ENCODE measurements at regions not wholly inside any gene's neighbourhood (a gene's known extent, or its start where the extent isn't known, plus 50 kb on each side); places are given as distances from the start of the nearest gene placed in this dataset.

GRCh38 chr1:232271991-232272589 is 357.8 kb downstream of the SIPA1L2 start:
- no peak for DNase-seq

GRCh38 chr1:232271299-232271698 is 358.6 kb downstream of the SIPA1L2 start:
- no peak for DNase-seq

DNA sequence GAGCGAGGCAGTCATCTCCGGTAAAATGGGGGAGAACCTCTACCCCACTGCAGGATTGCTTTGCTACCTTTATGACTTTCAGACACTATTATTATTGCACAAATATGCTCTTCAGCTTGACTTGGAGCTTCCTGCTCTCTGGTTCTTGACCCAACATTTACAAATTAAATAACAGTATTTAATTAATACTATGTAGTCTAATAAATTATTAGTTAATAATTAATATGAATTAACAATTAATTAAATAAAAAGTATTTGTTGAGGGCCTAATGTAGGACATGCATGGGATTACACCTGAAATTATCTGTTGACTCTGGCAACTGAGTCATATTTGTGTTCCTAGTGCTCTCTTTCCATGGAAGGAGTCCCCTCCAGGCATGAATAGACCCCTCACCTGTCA is 359.9 kb downstream of the SIPA1L2 start:
- DNase-seq: no peak

GRCh38 chr1:232267837-232268598 is 361.9 kb downstream of the SIPA1L2 start:
- no peak for DNase-seq

- no peak for DNase-seq
These were observed 362.7 kb downstream of the SIPA1L2 start for GRCh38 chr1:232267092-232267836.

DNA sequence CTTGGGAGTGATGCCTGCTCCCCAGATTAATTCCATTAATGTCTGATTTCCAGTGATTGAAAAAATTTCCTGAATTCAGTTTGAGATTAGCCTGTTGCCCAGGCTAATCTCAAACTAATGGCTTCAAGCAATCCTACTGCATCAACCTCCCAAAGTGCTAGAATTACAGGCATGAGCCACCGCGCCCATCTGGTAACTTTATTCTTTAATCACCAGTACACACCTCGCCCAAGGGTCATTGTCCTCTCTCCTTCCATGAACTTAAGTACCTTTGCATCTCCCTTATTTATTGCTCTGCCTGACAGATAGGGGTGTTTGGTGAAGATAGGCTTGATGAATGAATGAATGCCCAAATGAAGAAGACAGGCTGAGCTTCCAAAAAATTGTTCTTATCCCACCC is 366.5 kb downstream of the SIPA1L2 start:
- DNase-seq: no peak

GRCh38 chr1:232262991-232263390 is 366.9 kb downstream of the SIPA1L2 start:
- DNase-seq: no peak

GRCh38 chr1:232260861-232261260 is 369.1 kb downstream of the SIPA1L2 start:
- no peak for DNase-seq

DNA sequence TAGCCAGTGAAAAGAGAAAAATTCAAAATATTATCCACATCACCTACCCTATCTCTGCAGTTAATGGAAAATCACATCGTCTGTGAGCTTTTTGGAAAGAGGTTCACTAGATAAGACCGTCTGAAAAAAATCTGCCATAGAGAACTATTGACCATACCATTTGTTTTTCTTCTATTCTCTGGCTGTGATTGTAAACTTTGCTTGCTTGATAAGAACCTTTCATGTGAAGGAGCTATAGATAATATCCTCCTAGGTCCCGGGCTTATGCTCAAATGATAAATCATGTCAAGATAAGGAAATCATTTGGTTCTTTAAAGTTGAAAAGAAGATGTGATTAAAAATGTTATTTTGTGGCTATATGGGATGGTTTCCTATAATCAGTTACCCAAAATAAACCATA is 369.9 kb downstream of the SIPA1L2 start:
- DNase-seq: no peak

GRCh38 chr1:232259333-232259732 is 370.6 kb downstream of the SIPA1L2 start:
- no peak for DNase-seq

- DNase-seq: no peak
These were observed 377.3 kb downstream of the SIPA1L2 start for GRCh38 chr1:232252546-232253118.

GRCh38 chr1:232250838-232251237 is 379.1 kb downstream of the SIPA1L2 start:
- no peak for DNase-seq

- DNase-seq: no peak
These were observed 379.8 kb downstream of the SIPA1L2 start for GRCh38 chr1:232249861-232250777.

- no peak for DNase-seq
These were observed 380.6 kb downstream of the SIPA1L2 start for GRCh38 chr1:232249339-232249738.

- DNase-seq: no peak
These were observed 381.6 kb downstream of the SIPA1L2 start for GRCh38 chr1:232248276-232248820.

DNA sequence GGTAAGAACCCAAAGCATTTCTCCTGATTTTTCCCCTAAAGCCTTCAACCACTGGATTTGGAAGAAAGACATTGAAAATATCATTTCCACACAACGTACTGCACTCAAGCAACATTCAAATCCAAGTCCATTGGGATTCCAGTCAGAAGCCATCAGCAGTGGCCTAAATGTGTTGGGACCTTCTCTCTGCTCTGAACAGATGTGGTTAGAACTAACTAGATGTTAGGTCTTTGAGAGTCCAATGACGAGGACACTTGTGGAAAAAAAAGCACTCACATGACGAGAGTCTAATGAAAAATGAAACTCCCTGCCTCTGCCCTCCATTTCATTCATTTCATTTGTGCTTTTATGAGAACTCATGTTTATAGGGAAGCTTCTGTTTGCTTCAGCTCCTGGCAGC is 382.3 kb downstream of the SIPA1L2 start:
- no peak for DNase-seq

- no peak for DNase-seq
These were observed 385.5 kb downstream of the SIPA1L2 start for GRCh38 chr1:232244426-232244825.

DNA sequence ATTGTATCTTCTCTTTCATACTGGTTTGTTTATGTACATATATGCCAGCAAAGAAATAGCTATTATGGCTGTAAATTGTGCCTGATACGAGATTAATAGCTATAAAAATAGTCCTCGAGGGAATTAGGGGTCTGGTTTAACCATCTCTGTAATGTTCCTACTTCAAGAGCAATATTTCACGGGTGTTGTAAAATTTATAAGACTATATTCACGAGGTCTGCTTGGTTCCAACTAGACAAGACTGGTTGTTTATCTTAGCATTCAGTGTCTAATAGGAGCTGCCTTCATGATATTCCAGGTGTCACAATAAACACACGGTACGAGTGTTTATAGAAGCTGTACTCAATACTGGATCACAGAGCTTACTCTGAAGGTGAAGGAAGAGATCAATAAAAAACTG is 389.9 kb downstream of the SIPA1L2 start:
- DNase-seq: no peak

- no peak for DNase-seq
These were observed 390.4 kb downstream of the SIPA1L2 start for GRCh38 chr1:232239522-232239921.

GRCh38 chr1:232238009-232238408 is 391.9 kb downstream of the SIPA1L2 start:
- no peak for DNase-seq

GRCh38 chr1:232227306-232227705 is 402.6 kb downstream of the SIPA1L2 start:
- DNase-seq: no peak

- peak; percentile 40 for DNase-seq
These were observed 403.7 kb downstream of the SIPA1L2 start for GRCh38 chr1:232226197-232226712.
